H9 (cell line): ENCODE measurements at regions not wholly inside any gene's neighbourhood (a gene's known extent, or its start where the extent isn't known, plus 50 kb on each side); places are given as distances from the start of the nearest gene placed in this dataset.

ENCODE experiments used
- DNase-seq: peaks from one replicate; pipeline ENCODE4 v3.0.0-alpha.2; 2017
- H2AFZ ChIP-seq: one replicate; pipeline ENCODE4 v1.6.1; 2013; ENCODE audit warnings: mild to moderate bottlenecking, low read length, control low read depth, moderate library complexity
- H2AK5ac ChIP-seq: 2 replicates; pipeline ENCODE4 v1.6.1; 2013; ENCODE audit warnings: low read length, control low read depth, mixed read lengths; ENCODE audit not compliant: insufficient read length
- H2BK120ac ChIP-seq: one replicate; pipeline ENCODE4 v1.6.1; 2013; ENCODE audit warnings: low read depth, mild to moderate bottlenecking, low read length, control low read depth, inconsistent platforms; ENCODE audit not compliant: poor library complexity, severe bottlenecking
- H2BK12ac ChIP-seq: 2 replicates; pipeline ENCODE4 v1.6.1; 2013; ENCODE audit warnings: low read length, control low read depth, mixed read lengths, low read depth; ENCODE audit not compliant: insufficient read length
- H2BK15ac ChIP-seq: 2 replicates; pipeline ENCODE4 v1.6.1; 2013; ENCODE audit warnings: low read depth, low read length, control low read depth
- H2BK20ac ChIP-seq: one replicate; pipeline ENCODE4 v1.6.1; 2013; ENCODE audit warnings: low read depth, mild to moderate bottlenecking, low read length, control low read depth, inconsistent platforms; ENCODE audit not compliant: poor library complexity, severe bottlenecking
- H2BK5ac ChIP-seq: 2 replicates; pipeline ENCODE4 v1.6.1; 2013; ENCODE audit warnings: low read length, control low read depth, mixed read lengths; ENCODE audit not compliant: insufficient read length
- H3K14ac ChIP-seq: 2 replicates; pipeline ENCODE4 v1.6.1; 2013; ENCODE audit warnings: low read length, control low read depth; ENCODE audit not compliant: insufficient read depth
- H3K18ac ChIP-seq: 2 replicates; pipeline ENCODE4 v1.6.1; 2013; ENCODE audit warnings: low read depth, mild to moderate bottlenecking, mixed read lengths, low read length, control low read depth; ENCODE audit not compliant: insufficient read length
- H3K23ac ChIP-seq: 2 replicates; pipeline ENCODE4 v1.6.1; 2013; ENCODE audit warnings: low read length, control low read depth, mixed read lengths, low read depth; ENCODE audit not compliant: insufficient read length
- H3K23me2 ChIP-seq: 2 replicates; pipeline ENCODE4 v1.6.1; 2013; ENCODE audit warnings: low read depth, mild to moderate bottlenecking, mixed read lengths, low read length, control low read depth; ENCODE audit not compliant: insufficient read length, poor library complexity, severe bottlenecking
- H3K27ac ChIP-seq: 2 replicates; pipeline ENCODE4 v1.5.1; 2013; ENCODE audit warnings: low read length, control low read depth, mixed read lengths, low read depth; ENCODE audit not compliant: insufficient read length
- H3K27me3 ChIP-seq: 2 replicates; pipeline ENCODE4 v1.6.1; 2013; ENCODE audit warnings: low read length, control low read depth, inconsistent platforms; ENCODE audit not compliant: insufficient read depth
- H3K4ac ChIP-seq: 2 replicates; pipeline ENCODE4 v1.6.1; 2013; ENCODE audit warnings: low read depth, mild to moderate bottlenecking, control low read depth, inconsistent platforms, low read length, moderate library complexity
- H3K4me1 ChIP-seq: 2 replicates; pipeline ENCODE4 v1.6.1; 2013; ENCODE audit warnings: low read length, control low read depth, inconsistent platforms; ENCODE audit not compliant: insufficient read depth
- H3K4me2 ChIP-seq: 2 replicates; pipeline ENCODE4 v1.6.1; 2013; ENCODE audit warnings: low read length, control low read depth, mixed read lengths; ENCODE audit not compliant: insufficient read length, insufficient read depth
- H3K56ac ChIP-seq: 2 replicates; pipeline ENCODE4 v1.6.1; 2013; ENCODE audit warnings: low read depth, mild to moderate bottlenecking, mixed read lengths, low read length, control low read depth; ENCODE audit not compliant: insufficient read length
- H3K79me1 ChIP-seq: 2 replicates; pipeline ENCODE4 v1.6.1; 2013; ENCODE audit warnings: low read depth, mild to moderate bottlenecking, moderate library complexity, low read length, control low read depth, inconsistent platforms; ENCODE audit not compliant: insufficient read depth, poor library complexity, severe bottlenecking
- H3K79me2 ChIP-seq: 2 replicates; pipeline ENCODE4 v1.6.1; 2013; ENCODE audit warnings: low read length, control low read depth, inconsistent platforms; ENCODE audit not compliant: insufficient read depth
- H3K9ac ChIP-seq: 2 replicates; pipeline ENCODE4 v1.6.1; 2013; ENCODE audit warnings: low read length, control low read depth, mixed read lengths; ENCODE audit not compliant: insufficient read length; ENCODE audit errors: extremely low read depth
- H3K9me3 ChIP-seq: one replicate; pipeline ENCODE4 v1.6.1; 2013; ENCODE audit warnings: low read depth, low read length, inconsistent platforms; ENCODE audit not compliant: control insufficient read depth
- H3T11ph ChIP-seq: one replicate; pipeline ENCODE4 v1.6.1; 2013; ENCODE audit warnings: mild to moderate bottlenecking, low read length, control low read depth, inconsistent platforms
- H4K20me1 ChIP-seq: one replicate; pipeline ENCODE4 v1.6.1; 2013; ENCODE audit not compliant: control insufficient read depth, insufficient read length, insufficient read depth
- H4K5ac ChIP-seq: 2 replicates; pipeline ENCODE4 v1.6.1; 2013; ENCODE audit warnings: low read depth, mild to moderate bottlenecking, mixed read lengths, low read length, control low read depth; ENCODE audit not compliant: insufficient read length
- H4K8ac ChIP-seq: replicated peaks from 2 replicates; pipeline ENCODE4 v1.6.1; 2013; ENCODE audit warnings: low read length, control low read depth, mixed read lengths, low read depth; ENCODE audit not compliant: insufficient read length
- H4K91ac ChIP-seq: 2 replicates; pipeline ENCODE4 v1.6.1; 2013; ENCODE audit warnings: low read depth, mild to moderate bottlenecking, moderate library complexity, mixed read lengths, low read length, control low read depth; ENCODE audit not compliant: insufficient read length
- H3K27ac Mint-ChIP-seq, 3 experiments: 2 replicates in 2 of 3; 3 replicates in 1 of 3; pipeline ENCODE4 v1.8.0; 2020 to 2021; ENCODE audit warnings: mixed read lengths in 3 of 3, mild to moderate bottlenecking in 1 of 3, moderate library complexity in 1 of 3
- H3K27me3 Mint-ChIP-seq: 2 replicates; pipeline ENCODE4 v1.8.0; 2021; ENCODE audit warnings: low read depth, mild to moderate bottlenecking, moderate library complexity, mixed read lengths
- H3K36me3 Mint-ChIP-seq, 3 experiments: 2 replicates in 2 of 3; 3 replicates in 1 of 3; pipeline ENCODE4 v1.8.0; 2020 to 2021; ENCODE audit warnings: low read depth in 3 of 3, mixed read lengths in 3 of 3; ENCODE audit not compliant: insufficient read depth in 1 of 3
- H3K4me1 Mint-ChIP-seq, 2 experiments: 2 replicates each; pipeline ENCODE4 v1.8.0; 2020; ENCODE audit warnings: mixed read lengths in 2 of 2
- H3K4me3 Mint-ChIP-seq, 2 experiments: 2 replicates in 1 of 2; 3 replicates in 1 of 2; pipeline ENCODE4 v1.8.0; 2020 to 2021; ENCODE audit warnings: mild to moderate bottlenecking in 2 of 2, mixed read lengths in 2 of 2, moderate library complexity in 1 of 2
- H3K9me3 Mint-ChIP-seq, 2 experiments: 2 replicates in 1 of 2; 3 replicates in 1 of 2; pipeline ENCODE4 v1.8.0; 2020; ENCODE audit warnings: mild to moderate bottlenecking in 2 of 2, mixed read lengths in 2 of 2, moderate library complexity in 1 of 2
- CTCF ChIP-seq: fragments of 200-600 bp; sonication (generic); conservative IDR thresholded peaks from 3 replicates; pipeline ENCODE4 v1.8.0; 2021; ENCODE audit warnings: antibody characterized with exemption, mild to moderate bottlenecking

- Histone ChIP-seq H3K18ac (no peak overlapping the region), H3K27ac (no peak overlapping the region)
- no peak for DNase-seq
These were observed 204.0 kb upstream of the LRRC3B start for GRCh38 chr3:26418553-26418952.

More at GRCh38 chr3:26418553-26418952, 204.0 kb upstream of the LRRC3B start:
- no peaks in the 10 kb centered on the region for H3K27me3 ChIP-seq
- no peak overlapping the region for H2AFZ ChIP-seq
- H3K79me2 ChIP-seq: no peaks in the 10 kb centered on the region
- no peak for TF ChIP-seq CTCF
- H4K20me1 ChIP-seq: no peaks in the 10 kb centered on the region
- H3K27ac Mint-ChIP-seq: no peak overlapping the region
- no peak overlapping the region for H4K8ac ChIP-seq
- H2BK12ac ChIP-seq: no peak overlapping the region
- H3K9me3 ChIP-seq: no peaks in the 10 kb centered on the region
- H3K4me3 Mint-ChIP-seq: no peak overlapping the region
- H2BK5ac ChIP-seq: no peak overlapping the region
- H3T11ph ChIP-seq: no peak overlapping the region
- no peak overlapping the region for H4K91ac ChIP-seq
- H3K23me2 ChIP-seq: no peaks in the 10 kb centered on the region
- H3K36me3 Mint-ChIP-seq: peaks cover 0 to 1% (median 1%) of the 10 kb centered on the region in 3 experiments; a peak in 1 of 7 replicates
- H2AK5ac ChIP-seq: no peak overlapping the region
- H3K79me1 ChIP-seq: no peaks in the 10 kb centered on the region
- H3K14ac ChIP-seq: no peak overlapping the region
- H2BK120ac ChIP-seq: no peak overlapping the region
- no peak overlapping the region for H4K5ac ChIP-seq
- H3K27me3 Mint-ChIP-seq: no peaks in the 10 kb centered on the region
- no peak overlapping the region for H3K56ac ChIP-seq
- H3K4me1 ChIP-seq: no peaks in the 10 kb centered on the region
- no peak overlapping the region for H2BK20ac ChIP-seq
- no peaks in the 10 kb centered on the region for H3K4me1 Mint-ChIP-seq
- H2BK15ac ChIP-seq: no peak overlapping the region
- H3K9ac ChIP-seq: no peak overlapping the region
- no peak overlapping the region for H3K23ac ChIP-seq
- H3K4ac ChIP-seq: no peak overlapping the region
- H3K4me2 ChIP-seq: no peak overlapping the region
- peaks cover 0 to 6% of the 10 kb centered on the region in 2 experiments for H3K9me3 Mint-ChIP-seq
